SK-N-SH (cell line): ENCODE measurements at regions not wholly inside any gene's neighbourhood (a gene's known extent, or its start where the extent isn't known, plus 50 kb on each side); places are given as distances from the start of the nearest gene placed in this dataset.

Experiments
- CTCF ChIA-PET: fragments of 300-600, 350-600 bp; formaldehyde crosslinking; extraction: SDS; loops from one replicate; lab custom pipeline; 2021; lab: Yijun Ruan, JAX
- POLR2A ChIA-PET: fragments of 350-600 bp; sonication (Branson Sonifier 250); formaldehyde crosslinking; extraction: SDS; loops from one replicate; lab custom pipeline; 2020; ENCODE audit warnings: antibody characterized with exemption, inconsistent platforms; lab: Yijun Ruan, JAX
- DNase-seq: peaks from one replicate; pipeline ENCODE4 v3.0.0; 2012
- H2AFZ ChIP-seq: fragments of 200-600 bp; sonication (generic); 2 replicates; pipeline ENCODE4 v1.8.1; 2016; ENCODE audit warnings: antibody characterized with exemption, mild to moderate bottlenecking, low read depth
- H3F3A ChIP-seq: fragments of 200-600 bp; sonication (generic); replicated peaks from 2 replicates; pipeline ENCODE3; 2016; ENCODE audit warnings: antibody characterized with exemption, mild to moderate bottlenecking; ENCODE audit not compliant: insufficient read depth
- H3K27ac ChIP-seq, 2 experiments: fragments of 200-500 bp in 1 of 2; fragments of 200-600 bp in 1 of 2; sonication (Bioruptor generic) in 1 of 2; sonication (generic), shearing (Covaris generic) in 1 of 2; 2 replicates each; pipeline versions ENCODE4 v1.5.1 to v1.6.1; 2014 to 2016; ENCODE audit warnings: low read depth in 2 of 2, inconsistent platforms in 1 of 2, low read length in 1 of 2, mild to moderate bottlenecking in 1 of 2, mixed read lengths in 1 of 2
- H3K27me3 ChIP-seq: fragments of 200-600 bp; sonication (generic), shearing (Covaris generic); 2 replicates; pipeline ENCODE4 v1.6.1; 2016; ENCODE audit warnings: mixed run types; ENCODE audit not compliant: insufficient read depth
- H3K36me3 ChIP-seq, 2 experiments: fragments of 200-500 bp in 1 of 2; fragments of 200-600 bp in 1 of 2; sonication (Bioruptor generic) in 1 of 2; sonication (generic) in 1 of 2; replicated peaks in 1 of 2; 2 replicates each; pipeline versions ENCODE3 to v1.5.1; 2014 to 2016; ENCODE audit warnings: low read length in 1 of 2, mild to moderate bottlenecking in 1 of 2; ENCODE audit not compliant: insufficient read depth in 2 of 2, control insufficient read depth in 1 of 2
- H3K4me1 ChIP-seq, 2 experiments: fragments of 200-500 bp in 1 of 2; fragments of 200-600 bp in 1 of 2; sonication (Bioruptor generic) in 1 of 2; sonication (generic), shearing (Covaris generic) in 1 of 2; 2 replicates each; pipeline versions ENCODE4 v1.5.1 to v1.6.1; 2014 to 2016; ENCODE audit warnings: low read depth in 1 of 2, low read length in 1 of 2, mixed run types in 1 of 2; ENCODE audit not compliant: insufficient read depth in 2 of 2, control insufficient read depth in 1 of 2
- H3K4me2 ChIP-seq: fragments of 200-600 bp; sonication (generic), shearing (Covaris generic); 2 replicates; pipeline ENCODE4 v1.6.1; 2017; ENCODE audit warnings: mixed run types
- H3K4me3 ChIP-seq, 2 experiments: fragments of 200-500 bp in 1 of 2; fragments of 200-600 bp in 1 of 2; sonication (Bioruptor generic) in 1 of 2; sonication (generic), shearing (Covaris generic) in 1 of 2; 2 replicates each; pipeline versions ENCODE4 v1.5.1 to v1.8.1; 2014 to 2016; ENCODE audit warnings: low read depth in 2 of 2, inconsistent platforms in 1 of 2, low read length in 1 of 2, mild to moderate bottlenecking in 1 of 2, mixed read lengths in 1 of 2, moderate library complexity in 1 of 2
- H3K79me2 ChIP-seq: fragments of 200-600 bp; sonication (generic); 2 replicates; pipeline ENCODE4 v1.8.1; 2017; ENCODE audit warnings: mild to moderate bottlenecking; ENCODE audit not compliant: insufficient read depth
- H3K9ac ChIP-seq: fragments of 200-600 bp; sonication (generic); 2 replicates; pipeline ENCODE4 v1.6.1; 2017; ENCODE audit warnings: mixed run types
- H3K9me2 ChIP-seq: fragments of 200-600 bp; sonication (generic); 2 replicates; pipeline ENCODE4 v1.6.1; 2017; ENCODE audit warnings: mixed run types
- H3K9me3 ChIP-seq: fragments of 200-600 bp; sonication (generic); 2 replicates; pipeline ENCODE4 v1.6.1; 2017; ENCODE audit warnings: mixed run types, mild to moderate bottlenecking, moderate library complexity
- H4K20me1 ChIP-seq: fragments of 200-600 bp; sonication (generic); 2 replicates; pipeline ENCODE4 v1.6.1; 2017; ENCODE audit warnings: mild to moderate bottlenecking, mixed run types; ENCODE audit not compliant: insufficient read depth
- CHD2 ChIP-seq: fragments of 150-350 bp; IDR thresholded peaks from 2 replicates; pipeline ENCODE4 v1.6.1; 2018; ENCODE audit warnings: low read length; ENCODE audit not compliant: partially characterized antibody
- CTCF ChIP-seq: fragments of 200-600 bp; sonication (generic); IDR thresholded peaks from 2 replicates; pipeline ENCODE4 v1.6.1; 2017; ENCODE audit warnings: antibody characterized with exemption, mild to moderate bottlenecking, moderate library complexity
- ELF1 ChIP-seq: IDR thresholded peaks from 2 replicates; pipeline ENCODE4 v1.4.0; 2012
- EZH2phosphoT487 ChIP-seq: fragments of 200-600 bp; sonication (generic); IDR thresholded peaks from 2 replicates; pipeline ENCODE4 v1.6.1; 2017; ENCODE audit warnings: low read depth, mixed run types, mild to moderate bottlenecking, antibody characterized with exemption, moderate library complexity, borderline replicate concordance
- FOSL2 ChIP-seq: IDR thresholded peaks from 2 replicates; pipeline ENCODE4 v1.4.0; 2012; ENCODE audit warnings: low read depth, mild to moderate bottlenecking, moderate library complexity, borderline replicate concordance
- FOXM1 ChIP-seq: IDR thresholded peaks from 2 replicates; pipeline ENCODE4 v1.4.0; 2012; ENCODE audit warnings: low read depth, mild to moderate bottlenecking
- GABPA ChIP-seq: IDR thresholded peaks from 2 replicates; pipeline ENCODE4 v1.4.0; 2012; ENCODE audit warnings: low read depth, mild to moderate bottlenecking
- IRF3 ChIP-seq: fragments of 150-350 bp; IDR thresholded peaks from 2 replicates; pipeline ENCODE4 v1.6.1; 2016; ENCODE audit warnings: mild to moderate bottlenecking, low read depth, low read length
- JUND ChIP-seq: IDR thresholded peaks from 2 replicates; pipeline ENCODE4 v1.4.0; 2012
- MAX ChIP-seq: IDR thresholded peaks from 2 replicates; pipeline ENCODE4 v1.4.0; 2012; ENCODE audit warnings: low read depth
- MEF2A ChIP-seq: IDR thresholded peaks from 2 replicates; pipeline ENCODE4 v1.4.0; 2012; ENCODE audit warnings: low read depth, borderline replicate concordance
- NFIC ChIP-seq: IDR thresholded peaks from 2 replicates; pipeline ENCODE4 v1.4.0; 2012; ENCODE audit warnings: borderline replicate concordance
- NRF1 ChIP-seq: IDR thresholded peaks from 2 replicates; pipeline ENCODE4 v1.6.1; 2012; ENCODE audit warnings: low read depth, mild to moderate bottlenecking, low read length
- PBX3 ChIP-seq: IDR thresholded peaks from 2 replicates; pipeline ENCODE4; 2012
- RAD21 ChIP-seq: IDR thresholded peaks from 2 replicates; pipeline ENCODE4 v1.6.1; 2012; ENCODE audit warnings: mild to moderate bottlenecking, low read length
- RCOR1 ChIP-seq: fragments of 150-350 bp; IDR thresholded peaks from 2 replicates; pipeline ENCODE4 v1.6.1; 2017; ENCODE audit warnings: antibody characterized with exemption, low read length
- RFX5 ChIP-seq: IDR thresholded peaks from 2 replicates; pipeline ENCODE4 v1.6.1; 2012; ENCODE audit warnings: mild to moderate bottlenecking, improper control_type of control experiment, low read length
- RXRA ChIP-seq: IDR thresholded peaks from 2 replicates; pipeline ENCODE4 v1.4.0; 2012; ENCODE audit warnings: low read depth, mild to moderate bottlenecking, borderline replicate concordance
- SIN3A ChIP-seq: IDR thresholded peaks from 2 replicates; pipeline ENCODE4 v1.6.1; 2012; ENCODE audit warnings: low read depth, mild to moderate bottlenecking, low read length, moderate library complexity, borderline replicate concordance
- SMC3 ChIP-seq: IDR thresholded peaks from 2 replicates; pipeline ENCODE4 v1.6.1; 2012; ENCODE audit warnings: low read depth, low read length, improper control_type of control experiment
- USF1 ChIP-seq: IDR thresholded peaks from 2 replicates; pipeline ENCODE4 v1.4.0; 2012; ENCODE audit warnings: low read depth, borderline replicate concordance
- USF2 ChIP-seq: fragments of 150-350 bp; IDR thresholded peaks from 2 replicates; pipeline ENCODE4 v1.6.1; 2017; ENCODE audit warnings: antibody characterized with exemption, low read length, low read depth, borderline replicate concordance
- ZBTB33 ChIP-seq: IDR thresholded peaks from 2 replicates; pipeline ENCODE4 v1.4.0; 2012; ENCODE audit warnings: low read depth, borderline replicate concordance
- WGBS: methylation state at CpG from one replicate; pipeline ENCODE4 v1.1.6; 2017; ENCODE audit warnings: low lambda C conversion rate; 5-methylcytosine and 5-hydroxymethylcytosine counted together

GRCh38 chr20:46835418-46835817 lies 59.2 kb upstream of the EYA2 start (continued):
- no peak for TF ChIP-seq PBX3
- no peak for TF ChIP-seq GABPA
- TF ChIP-seq SIN3A = no peak
- TF ChIP-seq MAX = no peak
- TF ChIP-seq FOXM1 = no peak
- TF ChIP-seq EZH2phosphoT487 = no peak
- TF ChIP-seq NFIC = no peak
- no peak for TF ChIP-seq RFX5

GRCh38 chr20:46837083-46837482 lies 57.6 kb upstream of the EYA2 start:
- no peaks in the 10 kb centered on the region for H3K9me2 ChIP-seq
- H3K9ac ChIP-seq = no peak overlapping the region
- no peak overlapping the region for H3K4me3 ChIP-seq
- DNase-seq = no peak
- no peaks in the 10 kb centered on the region for H3F3A ChIP-seq
- CTCF ChIA-PET = no interaction called here
- 95% methylated on average over 4 of the region's 4 CpGs for WGBS
- H2AFZ ChIP-seq = no peak overlapping the region
- no peaks in the 10 kb centered on the region for H3K9me3 ChIP-seq
- no peaks in the 10 kb centered on the region for H3K4me1 ChIP-seq
- POLR2A ChIA-PET = no interaction called here
- TF ChIP-seq IRF3 (no peak), RCOR1 (no peak), FOXM1 (no peak), USF2 (no peak), ELF1 (no peak), SMC3 (no peak), MEF2A (no peak), EZH2phosphoT487 (no peak), USF1 (no peak), RAD21 (no peak), CHD2 (no peak), CTCF (no peak), NFIC (no peak), RXRA (no peak), NRF1 (no peak), JUND (no peak), FOSL2 (no peak), MAX (no peak), ZBTB33 (no peak), RFX5 (no peak)
- H4K20me1 ChIP-seq = no peaks in the 10 kb centered on the region
- H3K27me3 ChIP-seq = no peaks in the 10 kb centered on the region
- no peak overlapping the region for H3K27ac ChIP-seq
- H3K4me2 ChIP-seq = no peak overlapping the region
- H3K79me2 ChIP-seq = no peaks in the 10 kb centered on the region
- no peaks in the 10 kb centered on the region for H3K36me3 ChIP-seq
